ENCODE measurements at regions not wholly inside any gene's neighbourhood (a gene's known extent, or its start where the extent isn't known, plus 50 kb on each side); places are given as distances from the start of the nearest gene placed in this dataset.

DNA sequence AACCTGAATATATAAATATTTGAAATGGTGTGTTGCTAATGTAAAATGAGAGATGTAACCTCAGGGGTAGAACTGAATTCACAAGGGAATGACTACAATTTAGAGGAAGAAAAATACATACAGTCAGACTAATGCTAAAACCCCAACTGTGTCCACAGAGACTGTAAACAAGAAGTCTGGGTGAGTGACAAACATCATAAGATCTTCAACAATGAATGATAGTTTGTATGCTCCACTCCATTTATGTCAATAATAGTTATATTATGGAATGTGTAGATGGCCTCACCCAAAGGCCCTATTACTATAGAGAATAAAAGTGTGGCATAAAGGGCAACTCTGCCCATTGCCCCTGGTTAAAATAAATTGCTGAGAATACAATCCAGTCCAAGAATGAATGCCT lies 102.9 kb downstream of the CETN3 start:
- TF ChIP-seq, protein P1, sequence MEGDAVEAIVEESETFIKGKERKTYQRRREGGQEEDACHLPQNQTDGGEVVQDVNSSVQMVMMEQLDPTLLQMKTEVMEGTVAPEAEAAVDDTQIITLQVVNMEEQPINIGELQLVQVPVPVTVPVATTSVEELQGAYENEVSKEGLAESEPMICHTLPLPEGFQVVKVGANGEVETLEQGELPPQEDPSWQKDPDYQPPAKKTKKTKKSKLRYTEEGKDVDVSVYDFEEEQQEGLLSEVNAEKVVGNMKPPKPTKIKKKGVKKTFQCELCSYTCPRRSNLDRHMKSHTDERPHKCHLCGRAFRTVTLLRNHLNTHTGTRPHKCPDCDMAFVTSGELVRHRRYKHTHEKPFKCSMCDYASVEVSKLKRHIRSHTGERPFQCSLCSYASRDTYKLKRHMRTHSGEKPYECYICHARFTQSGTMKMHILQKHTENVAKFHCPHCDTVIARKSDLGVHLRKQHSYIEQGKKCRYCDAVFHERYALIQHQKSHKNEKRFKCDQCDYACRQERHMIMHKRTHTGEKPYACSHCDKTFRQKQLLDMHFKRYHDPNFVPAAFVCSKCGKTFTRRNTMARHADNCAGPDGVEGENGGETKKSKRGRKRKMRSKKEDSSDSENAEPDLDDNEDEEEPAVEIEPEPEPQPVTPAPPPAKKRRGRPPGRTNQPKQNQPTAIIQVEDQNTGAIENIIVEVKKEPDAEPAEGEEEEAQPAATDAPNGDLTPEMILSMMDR (IDR thresholded peaks at IDR 0.05; ENCODE audit: low read depth, low read length), result no peak
- DNase-seq (ENCODE audit: low read depth in 2 of 2), result no peak

DNA sequence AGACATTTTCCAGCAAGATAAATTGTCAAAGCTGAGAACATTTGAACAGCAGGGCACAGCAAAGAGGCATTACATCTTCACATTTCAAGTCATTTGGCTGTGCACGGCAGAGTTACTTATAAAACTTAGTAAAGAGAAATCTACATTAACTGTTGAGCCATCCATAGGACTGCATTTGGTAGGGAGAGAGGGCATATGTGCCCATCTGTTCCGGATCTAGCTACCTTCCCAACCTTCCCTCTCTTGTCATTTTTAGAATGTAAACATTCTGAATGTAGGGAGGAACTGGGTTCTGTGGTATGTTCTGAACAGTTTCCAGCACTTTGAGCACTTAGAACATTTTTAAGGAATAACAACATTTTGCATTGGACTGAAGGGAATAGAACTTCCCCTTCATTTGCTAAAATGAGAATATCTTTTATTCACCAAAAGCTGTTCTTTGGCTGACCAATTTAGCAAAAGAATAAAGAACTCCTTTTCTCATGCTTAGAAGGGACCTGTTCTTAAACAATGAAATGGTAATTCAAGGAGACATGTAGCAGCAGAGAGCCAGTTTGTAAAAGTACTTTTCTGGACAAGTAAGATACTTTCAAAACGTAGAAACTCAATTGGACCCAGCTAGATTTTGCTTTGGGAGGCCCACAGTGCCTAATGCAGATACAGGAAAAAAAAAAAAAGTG lies 104.4 kb downstream of the CETN3 start:
- DNase-seq (ENCODE audit: low read depth in 2 of 2), result no peak
- TF ChIP-seq, protein P1 (IDR thresholded peaks at IDR 0.05; ENCODE audit: low read depth, low read length), result no peak
- H3K4me3 ChIP-seq (replicated peaks in 1 of 2; ENCODE audit: low read depth in 2 of 2, low read length in 2 of 2), result no peak overlapping the region

More for the DNA sequence above, 102.9 kb downstream of the CETN3 start:
- no peak overlapping the region for H3K4me3 ChIP-seq (replicated peaks in 1 of 2; ENCODE audit: low read depth in 2 of 2, low read length in 2 of 2)

DNA sequence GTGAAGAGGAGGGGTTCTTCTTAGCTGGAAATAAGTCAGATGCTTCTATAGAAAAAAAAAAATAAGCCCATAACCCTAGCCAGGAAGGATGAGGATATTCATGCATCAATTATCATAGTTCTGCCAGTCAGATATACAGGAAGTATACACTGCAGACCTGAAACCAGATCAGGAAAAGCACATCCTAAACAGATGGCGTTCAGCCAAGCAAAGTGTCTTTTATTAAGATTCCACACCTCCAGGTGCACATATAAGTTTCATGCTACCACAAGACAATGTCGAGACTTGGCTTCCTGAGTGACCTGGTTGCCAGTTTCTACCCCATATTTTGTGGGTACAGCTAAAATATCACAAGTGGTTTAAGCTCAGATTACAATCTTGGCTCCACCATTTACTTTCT lies 108.3 kb downstream of the CETN3 start:
- no peak overlapping the region for H3K4me3 ChIP-seq (replicated peaks in 1 of 2; ENCODE audit: low read depth in 2 of 2, low read length in 2 of 2)
- TF ChIP-seq, protein P1 (IDR thresholded peaks at IDR 0.05; ENCODE audit: low read depth, low read length), result no peak
- DNase-seq (ENCODE audit: low read depth in 2 of 2), result no peak

DNA sequence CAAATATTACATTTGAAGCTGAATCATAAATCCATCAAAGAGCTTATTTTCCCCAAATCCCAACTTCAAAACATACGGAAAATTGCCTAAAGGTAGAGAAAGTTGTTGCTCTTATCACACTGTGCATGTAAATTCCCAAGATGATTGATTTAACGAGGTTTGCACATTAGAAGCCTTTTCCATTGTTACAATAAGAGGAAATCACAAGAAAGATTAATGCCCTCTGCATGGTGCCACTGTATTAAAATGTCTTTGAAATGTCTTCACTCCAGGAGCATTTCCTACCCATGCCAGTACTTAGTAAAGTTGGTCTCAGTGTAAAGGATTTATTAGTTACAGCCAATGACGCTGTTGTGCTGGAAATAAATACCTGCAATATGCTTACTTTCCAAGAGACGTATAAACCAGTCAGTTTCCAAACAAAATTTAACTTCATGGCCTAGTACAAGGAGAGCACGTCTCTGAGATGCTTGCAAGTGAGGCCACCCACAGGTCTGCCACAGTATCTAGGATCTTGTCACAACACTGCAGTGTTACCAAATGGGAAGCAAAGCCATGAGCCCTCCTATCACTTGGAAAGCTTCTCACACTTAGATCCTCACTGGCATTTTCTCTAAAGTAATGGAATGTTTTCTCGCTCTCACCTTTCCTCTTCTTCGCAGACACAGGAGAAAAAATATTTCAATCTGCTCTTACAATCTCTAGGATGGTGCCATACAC lies 112.4 kb downstream of the CETN3 start:
- TF ChIP-seq, protein P1 (IDR thresholded peaks at IDR 0.05; ENCODE audit: low read depth, low read length), result no peak
- no peak for DNase-seq (ENCODE audit: low read depth in 2 of 2)
- no peak overlapping the region for H3K4me3 ChIP-seq (replicated peaks in 1 of 2; ENCODE audit: low read depth in 2 of 2, low read length in 2 of 2)

DNA sequence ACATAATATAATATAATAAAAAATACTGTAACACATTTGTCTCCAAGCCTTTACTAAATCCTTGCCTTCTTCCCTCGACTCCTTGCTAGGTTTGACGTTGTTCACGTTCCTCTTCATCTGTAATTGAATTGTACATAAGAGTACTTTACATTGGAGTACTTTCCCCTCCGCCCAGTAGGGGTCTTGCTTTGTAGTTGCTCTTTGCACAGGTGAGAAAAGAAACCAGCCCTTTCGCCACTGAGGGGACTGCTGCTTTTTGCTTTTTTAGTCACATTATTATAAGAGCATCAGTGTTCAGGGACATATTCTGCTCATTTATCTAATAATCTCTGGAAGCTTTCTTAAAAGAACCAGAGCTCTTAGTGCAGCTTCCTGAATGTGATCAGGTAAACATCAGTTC lies 115.0 kb downstream of the CETN3 start:
- TF ChIP-seq, protein P1 (IDR thresholded peaks at IDR 0.05; ENCODE audit: low read depth, low read length), result peak; percentile 6

DNA sequence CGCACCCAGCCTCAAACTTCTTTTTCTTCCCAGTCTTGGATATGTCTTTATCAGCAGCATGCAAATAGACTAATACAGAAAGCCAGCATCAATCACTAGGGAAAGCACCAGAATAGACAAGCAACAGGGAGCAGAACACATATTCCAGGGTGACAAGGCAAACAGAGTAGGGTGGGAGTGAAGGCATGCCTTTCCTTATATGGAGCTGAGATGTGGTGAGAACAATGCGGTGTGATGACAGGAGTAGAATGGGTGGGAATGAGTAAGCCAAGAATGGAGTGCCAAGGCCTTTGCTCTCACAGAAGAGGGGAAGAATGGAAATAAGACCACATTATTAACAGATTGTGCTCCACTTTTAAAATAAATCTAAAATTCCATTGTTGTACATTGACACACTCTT lies 115.6 kb downstream of the CETN3 start:
- DNase-seq (ENCODE audit: low read depth in 2 of 2), result peak; percentile 71 to 97
- H3K4me3 ChIP-seq (replicated peaks in 1 of 2; ENCODE audit: low read depth in 2 of 2, low read length in 2 of 2), result no peak overlapping the region

More for the DNA sequence above, 115.0 kb downstream of the CETN3 start:
- peak in 1 of 2 donors; percentile 4 for DNase-seq (ENCODE audit: low read depth in 2 of 2)
- H3K4me3 ChIP-seq (replicated peaks in 1 of 2; ENCODE audit: low read depth in 2 of 2, low read length in 2 of 2), result no peak overlapping the region

More for the DNA sequence above, 115.6 kb downstream of the CETN3 start:
- TF ChIP-seq, protein P1 (IDR thresholded peaks at IDR 0.05; ENCODE audit: low read depth, low read length), result no peak

Measured in cardiac fibroblast (primary cell).